HEK293T (cell line): ENCODE measurements at regions not wholly inside any gene's neighbourhood (a gene's known extent, or its start where the extent isn't known, plus 50 kb on each side); places are given as distances from the start of the nearest gene placed in this dataset.

Experiments used
- SP1 ChIP-seq: fragments of 450-650 bp; IDR thresholded peaks from 2 replicates; pipeline ENCODE4 v1.6.1; 2017
- TARDBP ChIP-seq: fragments of 450-650 bp; IDR thresholded peaks from 2 replicates; pipeline ENCODE4 v1.6.1; 2016

DNA sequence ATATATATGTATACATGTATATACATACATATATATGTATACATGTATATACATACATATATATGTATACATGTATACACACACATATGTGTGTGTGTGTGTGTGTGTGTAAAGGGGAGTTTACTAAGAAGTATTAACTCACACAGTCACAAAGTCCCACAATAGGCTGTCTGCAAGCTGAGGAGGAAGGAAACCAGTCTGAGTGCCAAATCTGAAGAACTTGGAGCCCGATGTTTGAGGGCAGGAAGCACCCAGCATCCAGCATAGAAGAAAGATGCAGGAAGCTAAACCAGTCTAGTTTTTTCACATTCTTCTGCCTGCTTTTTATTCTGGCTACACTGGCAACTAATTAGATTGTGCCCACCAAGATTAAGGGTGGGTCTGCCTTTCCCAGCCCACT is 591.5 kb downstream of the PRR16 start:
- TF ChIP-seq SP1 (no peak), TARDBP (no peak)
